ENCODE measurements at regions not wholly inside any gene's neighbourhood (a gene's known extent, or its start where the extent isn't known, plus 50 kb on each side); places are given as distances from the start of the nearest gene placed in this dataset.
"Not testable (repeated sequence)": the region's sequence is repeated elsewhere in the genome, so short reads cannot be mapped to it uniquely, and the experiment has no call there.

GRCh38 chr1:232859216-232859615, 54.0 kb downstream of the MAP10 start:
- no peak for DNase-seq

- no peak for DNase-seq
Measured at GRCh38 chr1:232861107-232861506, 55.9 kb downstream of the MAP10 start.

- DNase-seq = no peak
Measured at GRCh38 chr1:232863544-232864275, 58.5 kb downstream of the MAP10 start.

- no peak for DNase-seq
Measured at GRCh38 chr1:232865102-232865931, 60.1 kb downstream of the MAP10 start.

GRCh38 chr1:232868793-232869491, 63.7 kb downstream of the MAP10 start:
- peak; percentile 69 for DNase-seq

- not testable (repeated sequence) for DNase-seq
Measured at GRCh38 chr1:232871291-232871969, 66.2 kb downstream of the MAP10 start.

GRCh38 chr1:232872284-232872683, 67.1 kb downstream of the MAP10 start:
- no peak for DNase-seq

- no peak for DNase-seq
Measured at GRCh38 chr1:232872738-232873137, 67.5 kb downstream of the MAP10 start.

GRCh38 chr1:232873412-232873811, 68.2 kb downstream of the MAP10 start:
- no peak for DNase-seq

GRCh38 chr1:232873931-232874330, 68.7 kb downstream of the MAP10 start:
- DNase-seq = no peak

GRCh38 chr1:232875536-232875935, 70.3 kb downstream of the MAP10 start:
- DNase-seq = no peak

GRCh38 chr1:232876506-232877364, 71.5 kb downstream of the MAP10 start:
- DNase-seq = no peak

GRCh38 chr1:232877365-232878028, 72.3 kb downstream of the MAP10 start:
- DNase-seq = no peak

GRCh38 chr1:232878086-232878485, 72.3 kb upstream of the NTPCR start:
- DNase-seq = no peak

GRCh38 chr1:232880354-232880753, 70.1 kb upstream of the NTPCR start:
- peak; percentile 76 for DNase-seq

- DNase-seq = no peak
Measured at GRCh38 chr1:232883992-232884661, 66.3 kb upstream of the NTPCR start.

GRCh38 chr1:232886271-232886670, 64.1 kb upstream of the NTPCR start:
- no peak for DNase-seq

GRCh38 chr1:232890340-232890943, 60.0 kb upstream of the NTPCR start:
- no peak for DNase-seq

- DNase-seq = no peak
Measured at GRCh38 chr1:232891071-232891470, 59.3 kb upstream of the NTPCR start.

GRCh38 chr1:232891656-232892317, 58.6 kb upstream of the NTPCR start:
- DNase-seq = no peak
